ENCODE measurements at regions not wholly inside any gene's neighbourhood (a gene's known extent, or its start where the extent isn't known, plus 50 kb on each side); places are given as distances from the start of the nearest gene placed in this dataset.

DNA sequence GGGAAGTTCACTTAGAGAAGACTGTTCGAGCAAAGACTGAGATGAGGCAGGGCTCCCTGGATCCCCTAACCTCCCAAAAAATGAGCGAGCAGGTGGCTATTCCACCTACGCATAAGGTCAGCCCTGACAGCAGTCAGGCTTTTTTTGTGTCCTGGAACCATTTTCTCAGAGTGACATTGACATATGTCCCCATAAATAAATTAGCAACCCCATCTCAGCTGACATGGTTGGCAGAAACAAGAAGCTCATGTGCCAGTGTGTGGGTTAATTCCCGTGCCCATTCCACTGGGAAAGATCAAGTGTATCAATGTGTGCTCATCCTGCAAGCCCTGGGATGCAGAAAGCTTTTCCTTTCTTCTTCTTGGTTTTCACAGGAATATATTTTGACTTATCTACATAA lies 740.4 kb upstream of the CELF4 start:
- intact Hi-C loops (cut with micrococcal nuclease), result no loop called here
- H3K4me1 Mint-ChIP-seq (ENCODE audit: low read depth), result no peaks in the 10 kb centered on the region
- no peaks in the 10 kb centered on the region for H3K27me3 Mint-ChIP-seq

DNA sequence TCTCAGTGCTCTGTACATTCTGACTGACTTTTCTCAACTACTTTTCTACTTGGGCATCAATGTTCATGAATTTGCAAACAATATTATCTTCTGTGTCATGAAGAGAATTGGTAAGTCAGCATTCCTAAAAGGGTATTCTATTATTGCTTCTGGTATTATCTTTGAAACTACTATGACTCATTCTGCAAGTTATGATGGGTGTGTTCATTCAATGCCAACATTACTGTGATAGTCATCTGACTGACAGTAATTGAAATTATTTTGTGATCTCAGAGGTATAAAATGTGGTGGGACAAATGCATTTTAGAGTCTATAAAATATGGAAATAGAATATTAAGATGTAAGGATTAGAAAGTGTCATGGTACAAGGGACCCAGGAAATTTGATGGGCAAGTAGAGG lies 736.0 kb upstream of the CELF4 start:
- Mint-ChIP-seq H3K27me3 (no peaks in the 10 kb centered on the region), H3K4me3 (no peak overlapping the region), H3K4me1 (ENCODE audit: low read depth) (no peaks in the 10 kb centered on the region), H3K27ac (no peak overlapping the region), H3K36me3 (ENCODE audit: low read depth) (no peaks in the 10 kb centered on the region), H3K9me3 (peaks cover 25% of the 10 kb centered on the region)
- intact Hi-C loops (cut with micrococcal nuclease), result no loop called here

More for the DNA sequence above, 740.4 kb upstream of the CELF4 start:
- Mint-ChIP-seq H3K36me3 (ENCODE audit: low read depth) (no peaks in the 10 kb centered on the region), H3K4me3 (no peak overlapping the region), H3K9me3 (peaks cover 34% of the 10 kb centered on the region), H3K27ac (no peak overlapping the region)

DNA sequence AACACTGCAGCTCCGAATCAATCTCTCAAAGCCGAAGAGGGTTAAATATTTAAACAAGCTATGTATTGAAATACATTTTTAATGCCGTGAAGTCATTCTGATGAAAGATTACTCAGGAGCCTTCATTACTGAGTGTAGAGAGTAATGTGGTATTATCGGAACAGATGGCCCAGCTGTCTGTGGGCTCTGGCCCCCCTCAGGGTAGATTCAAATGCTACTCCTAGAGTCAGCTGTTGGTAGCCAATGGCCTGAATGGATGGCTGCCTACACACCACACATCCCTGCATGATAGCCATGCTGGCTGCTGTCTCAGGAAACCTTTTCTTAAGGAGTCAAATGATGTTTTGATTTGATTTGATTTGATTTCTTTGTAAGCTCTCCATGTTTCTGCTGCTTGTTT lies 732.3 kb upstream of the CELF4 start:
- Mint-ChIP-seq H3K4me1 (ENCODE audit: low read depth) (no peaks in the 10 kb centered on the region), H3K27ac (no peak overlapping the region), H3K9me3 (peaks cover 33% of the 10 kb centered on the region), H3K4me3 (no peak overlapping the region), H3K27me3 (no peaks in the 10 kb centered on the region), H3K36me3 (ENCODE audit: low read depth) (no peaks in the 10 kb centered on the region)
- intact Hi-C loops (cut with micrococcal nuclease), result no loop called here

DNA sequence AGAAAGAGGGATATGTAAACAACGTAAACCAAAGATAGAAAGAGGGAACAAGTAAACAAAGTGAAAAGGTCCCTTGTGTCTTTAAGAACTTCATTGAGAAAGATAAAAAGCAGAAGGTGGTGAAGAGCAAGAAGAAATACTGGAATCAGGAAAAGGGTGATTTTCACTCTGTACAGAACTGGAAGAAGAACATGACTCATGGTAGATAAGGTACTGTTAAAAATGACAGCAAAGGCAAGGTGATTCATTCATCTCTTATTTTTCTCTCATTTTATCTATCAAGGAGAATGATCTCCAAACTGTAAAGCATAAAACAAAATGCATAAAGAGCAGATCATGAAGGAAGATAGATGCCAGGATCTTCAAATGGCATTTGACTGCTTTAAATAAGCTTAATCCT lies 724.6 kb upstream of the CELF4 start:
- intact Hi-C loops (cut with micrococcal nuclease), result no loop called here
- no peaks in the 10 kb centered on the region for H3K4me1 Mint-ChIP-seq (ENCODE audit: low read depth)
- H3K9me3 Mint-ChIP-seq, result peaks cover 32% of the 10 kb centered on the region
- H3K27ac Mint-ChIP-seq, result no peak overlapping the region
- H3K27me3 Mint-ChIP-seq, result no peaks in the 10 kb centered on the region
- no peaks in the 10 kb centered on the region for H3K36me3 Mint-ChIP-seq (ENCODE audit: low read depth)
- no peak overlapping the region for H3K4me3 Mint-ChIP-seq

DNA sequence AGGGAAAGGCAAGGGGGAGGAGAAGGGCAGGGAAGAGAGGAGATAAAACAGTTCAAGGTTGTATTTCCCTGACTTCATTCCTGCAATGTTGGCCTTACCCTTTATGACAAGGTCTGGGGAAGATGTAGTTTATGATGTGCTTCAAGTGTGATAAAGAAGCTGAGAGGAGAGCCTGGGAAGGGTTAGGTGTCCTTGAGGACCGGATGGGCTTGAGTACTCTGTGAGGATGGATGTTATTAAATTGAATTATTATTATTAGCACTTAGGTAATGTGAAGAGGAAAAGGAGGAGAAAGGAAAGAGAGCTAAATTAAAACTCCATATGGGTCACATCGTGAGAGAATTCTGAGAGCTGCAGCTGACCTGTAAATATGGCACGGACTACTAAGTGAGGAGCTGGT lies 719.4 kb upstream of the CELF4 start:
- intact Hi-C loops (cut with micrococcal nuclease), result no loop called here
- Mint-ChIP-seq H3K27me3 (no peaks in the 10 kb centered on the region), H3K27ac (no peak overlapping the region)

DNA sequence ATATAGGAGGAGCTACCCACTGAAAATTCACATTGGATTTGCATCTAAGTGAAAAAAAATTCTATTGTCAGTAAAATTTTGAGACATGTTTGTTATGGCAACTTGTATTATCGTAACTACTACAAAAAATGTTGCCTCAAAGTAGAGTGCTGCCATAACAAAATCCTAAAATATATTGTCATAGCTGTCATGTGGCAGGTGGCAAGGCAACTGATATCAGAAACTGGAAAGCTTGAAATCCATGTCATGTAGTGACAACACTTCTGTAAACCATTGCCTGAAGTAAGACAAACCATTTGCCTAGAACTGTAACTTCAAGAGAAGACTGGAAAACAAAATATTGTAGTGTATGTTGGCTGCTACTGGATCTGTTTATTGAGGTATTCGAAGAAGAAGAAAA lies 697.5 kb upstream of the CELF4 start:
- Mint-ChIP-seq H3K9me3 (peaks cover 18% of the 10 kb centered on the region), H3K27me3 (no peaks in the 10 kb centered on the region), H3K27ac (no peak overlapping the region), H3K4me1 (ENCODE audit: low read depth) (no peaks in the 10 kb centered on the region), H3K36me3 (ENCODE audit: low read depth) (no peaks in the 10 kb centered on the region), H3K4me3 (no peak overlapping the region)
- intact Hi-C loops (cut with micrococcal nuclease), result no loop called here

More for the DNA sequence above, 719.4 kb upstream of the CELF4 start:
- no peaks in the 10 kb centered on the region for H3K36me3 Mint-ChIP-seq (ENCODE audit: low read depth)
- H3K4me1 Mint-ChIP-seq (ENCODE audit: low read depth), result no peaks in the 10 kb centered on the region
- no peak overlapping the region for H3K4me3 Mint-ChIP-seq
- H3K9me3 Mint-ChIP-seq, result peaks cover 41% of the 10 kb centered on the region

DNA sequence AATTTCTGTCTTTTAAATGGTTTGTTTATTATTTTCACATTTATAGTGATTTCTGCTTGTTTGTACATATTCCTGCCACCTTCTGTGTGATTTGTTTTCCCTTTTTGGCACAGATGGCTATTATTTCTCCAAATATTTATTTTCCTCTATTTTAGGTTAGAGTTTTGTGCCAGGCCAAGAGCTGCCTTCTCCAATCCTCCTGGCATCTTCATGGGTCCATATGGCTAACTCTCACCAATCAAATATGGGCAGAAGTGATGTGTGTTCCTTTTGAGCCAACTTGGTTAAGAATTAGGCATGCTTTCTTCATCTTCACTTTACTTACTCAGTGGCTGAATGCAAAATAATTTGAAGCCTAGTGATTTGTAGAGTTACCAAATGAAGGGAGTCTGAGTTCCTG lies 697.1 kb upstream of the CELF4 start:
- intact Hi-C loops (cut with micrococcal nuclease), result no loop called here
- Mint-ChIP-seq H3K4me3 (no peak overlapping the region), H3K9me3 (peaks cover 14% of the 10 kb centered on the region)

DNA sequence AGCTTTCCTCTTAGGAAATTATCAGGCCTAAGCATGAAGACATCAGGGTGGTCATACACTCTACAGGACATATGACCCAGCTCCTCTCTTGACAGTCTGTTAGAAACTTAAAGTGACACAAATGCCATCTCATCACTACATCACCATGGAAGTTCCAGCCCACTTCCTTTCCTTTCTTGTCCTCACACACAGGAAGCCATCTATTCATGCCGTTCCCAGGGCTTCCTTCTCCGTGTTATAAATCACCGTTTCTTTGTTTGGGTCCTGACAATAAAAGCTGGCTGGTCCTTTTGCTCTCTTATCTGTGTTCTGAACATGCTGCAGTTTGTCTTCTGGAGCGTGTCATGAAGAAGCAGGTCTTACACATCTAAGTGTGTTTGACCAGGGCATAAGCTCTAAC lies 692.1 kb upstream of the CELF4 start:
- no peaks in the 10 kb centered on the region for H3K36me3 Mint-ChIP-seq (ENCODE audit: low read depth)
- no peaks in the 10 kb centered on the region for H3K4me1 Mint-ChIP-seq (ENCODE audit: low read depth)
- no peaks in the 10 kb centered on the region for H3K9me3 Mint-ChIP-seq
- H3K4me3 Mint-ChIP-seq, result no peak overlapping the region
- H3K27ac Mint-ChIP-seq, result no peak overlapping the region
- H3K27me3 Mint-ChIP-seq, result no peaks in the 10 kb centered on the region
- intact Hi-C loops (cut with micrococcal nuclease), result no loop called here

More for the DNA sequence above, 697.1 kb upstream of the CELF4 start:
- Mint-ChIP-seq H3K27ac (no peak overlapping the region), H3K4me1 (ENCODE audit: low read depth) (no peaks in the 10 kb centered on the region), H3K36me3 (ENCODE audit: low read depth) (no peaks in the 10 kb centered on the region), H3K27me3 (no peaks in the 10 kb centered on the region)

DNA sequence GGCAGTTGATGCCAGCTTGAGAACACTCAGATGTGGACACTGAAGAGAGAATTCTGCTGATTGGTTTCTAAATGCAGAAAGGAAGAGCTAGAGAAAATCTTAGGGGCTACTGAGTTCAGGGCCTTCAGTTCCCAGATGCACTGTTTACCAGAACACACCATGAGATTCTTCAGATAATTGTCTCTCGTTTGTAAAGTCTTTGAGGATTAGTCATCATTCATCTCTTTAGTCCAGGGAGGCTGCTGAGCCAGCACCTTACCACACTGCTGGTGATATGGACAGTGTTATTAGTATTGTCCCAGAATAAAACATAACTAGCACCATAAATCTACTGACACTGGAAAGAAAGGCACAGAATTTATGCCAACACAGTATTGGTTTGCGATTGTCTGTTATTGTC lies 690.8 kb upstream of the CELF4 start:
- Mint-ChIP-seq H3K9me3 (no peaks in the 10 kb centered on the region), H3K36me3 (ENCODE audit: low read depth) (no peaks in the 10 kb centered on the region), H3K4me1 (ENCODE audit: low read depth) (no peaks in the 10 kb centered on the region), H3K4me3 (no peak overlapping the region), H3K27ac (no peak overlapping the region), H3K27me3 (no peaks in the 10 kb centered on the region)
- intact Hi-C loops (cut with micrococcal nuclease), result no loop called here

DNA sequence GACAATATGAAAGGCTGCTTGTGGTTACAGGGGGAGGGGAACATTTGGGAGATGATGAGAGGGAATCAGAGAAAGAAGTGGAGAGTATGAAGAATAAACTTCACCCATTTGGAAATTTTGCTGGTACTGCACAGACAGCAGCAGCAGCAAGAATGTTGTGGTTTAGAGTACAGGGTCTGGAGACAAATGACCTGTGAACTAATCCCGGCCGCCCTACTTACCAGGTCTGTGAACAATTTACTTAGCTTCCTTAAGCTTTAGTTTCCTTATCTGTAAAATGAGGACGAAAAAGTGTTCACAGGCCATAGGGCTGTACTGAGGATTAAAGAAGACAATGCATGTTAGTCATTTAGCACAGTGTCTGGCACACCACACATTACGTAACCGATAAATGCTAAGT lies 685.4 kb upstream of the CELF4 start:
- no peak overlapping the region for H3K4me3 Mint-ChIP-seq
- no peaks in the 10 kb centered on the region for H3K36me3 Mint-ChIP-seq (ENCODE audit: low read depth)
- peaks cover 7% of the 10 kb centered on the region for H3K9me3 Mint-ChIP-seq
- no peaks in the 10 kb centered on the region for H3K27me3 Mint-ChIP-seq
- no peaks in the 10 kb centered on the region for H3K4me1 Mint-ChIP-seq (ENCODE audit: low read depth)
- intact Hi-C loops (cut with micrococcal nuclease), result no loop called here
- no peak overlapping the region for H3K27ac Mint-ChIP-seq

DNA sequence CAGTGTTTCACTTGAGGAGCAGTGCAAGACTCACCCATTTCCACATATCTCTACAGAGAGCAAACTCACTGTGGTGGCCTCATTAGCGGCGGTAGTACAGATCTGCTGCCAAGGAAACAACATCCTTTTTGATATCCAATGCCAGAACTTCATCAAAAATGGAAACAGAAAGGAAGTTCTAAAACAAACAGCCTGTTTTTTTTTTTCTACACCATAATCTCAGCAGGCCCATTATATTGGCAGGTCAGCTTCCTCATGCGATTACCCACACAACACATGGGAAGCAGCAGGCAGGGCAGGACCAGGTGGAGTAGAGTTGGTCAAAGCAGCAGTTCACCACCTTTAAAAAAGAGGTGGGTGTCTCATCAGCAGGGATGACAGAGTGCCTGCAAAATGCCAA lies 678.9 kb upstream of the CELF4 start:
- no peaks in the 10 kb centered on the region for H3K4me1 Mint-ChIP-seq (ENCODE audit: low read depth)
- H3K36me3 Mint-ChIP-seq (ENCODE audit: low read depth), result no peaks in the 10 kb centered on the region
- H3K27me3 Mint-ChIP-seq, result no peaks in the 10 kb centered on the region
- intact Hi-C loops (cut with micrococcal nuclease), result no loop called here
- peaks cover 18% of the 10 kb centered on the region for H3K9me3 Mint-ChIP-seq
- no peak overlapping the region for H3K4me3 Mint-ChIP-seq
- H3K27ac Mint-ChIP-seq, result no peak overlapping the region

DNA sequence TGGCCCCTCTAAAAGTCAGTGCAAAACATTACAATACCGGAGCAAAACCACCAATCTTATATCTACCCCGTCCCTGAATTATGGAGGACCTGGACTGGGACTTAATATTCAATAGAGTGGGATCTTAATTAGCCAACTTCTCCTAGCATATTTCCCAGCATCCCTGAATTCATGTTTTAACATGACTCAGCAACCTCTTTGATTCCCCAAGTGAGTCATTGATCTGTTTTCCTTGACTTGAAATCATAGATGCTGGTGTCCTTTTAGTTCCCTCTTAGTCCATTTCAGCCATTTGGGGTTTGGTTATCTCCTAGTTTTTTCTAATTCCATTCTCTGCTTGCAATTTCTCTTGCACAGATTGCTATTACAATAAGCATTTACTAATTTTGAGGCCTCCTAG lies 677.7 kb upstream of the CELF4 start:
- no peaks in the 10 kb centered on the region for H3K36me3 Mint-ChIP-seq (ENCODE audit: low read depth)
- H3K27ac Mint-ChIP-seq, result no peak overlapping the region
- no peaks in the 10 kb centered on the region for H3K27me3 Mint-ChIP-seq
- H3K9me3 Mint-ChIP-seq, result peaks cover 18% of the 10 kb centered on the region
- intact Hi-C loops (cut with micrococcal nuclease), result no loop called here
- no peaks in the 10 kb centered on the region for H3K4me1 Mint-ChIP-seq (ENCODE audit: low read depth)
- no peak overlapping the region for H3K4me3 Mint-ChIP-seq

DNA sequence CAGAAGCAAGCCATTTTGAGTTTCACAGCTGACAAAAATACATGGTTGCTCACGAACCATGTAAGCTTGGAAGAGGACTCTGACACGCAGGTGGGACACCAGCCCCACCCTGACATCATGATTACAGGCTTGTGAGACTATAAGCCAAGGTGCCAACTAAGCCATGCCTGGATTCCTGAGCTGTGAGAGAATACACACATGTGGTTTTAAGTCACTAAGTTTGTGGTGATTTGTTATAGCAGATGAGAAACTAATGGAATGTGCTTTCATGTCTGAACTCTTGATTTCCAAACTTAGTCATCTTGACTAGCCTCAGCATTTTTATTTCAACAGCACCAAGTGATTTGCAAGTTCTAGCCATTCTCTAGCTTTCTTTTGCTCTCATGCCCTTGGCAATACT lies 676.1 kb upstream of the CELF4 start:
- intact Hi-C loops (cut with micrococcal nuclease), result no loop called here
- peaks cover 18% of the 10 kb centered on the region for H3K9me3 Mint-ChIP-seq
- no peaks in the 10 kb centered on the region for H3K4me1 Mint-ChIP-seq (ENCODE audit: low read depth)
- H3K36me3 Mint-ChIP-seq (ENCODE audit: low read depth), result no peaks in the 10 kb centered on the region
- no peak overlapping the region for H3K27ac Mint-ChIP-seq
- H3K27me3 Mint-ChIP-seq, result no peaks in the 10 kb centered on the region
- H3K4me3 Mint-ChIP-seq, result no peak overlapping the region

DNA sequence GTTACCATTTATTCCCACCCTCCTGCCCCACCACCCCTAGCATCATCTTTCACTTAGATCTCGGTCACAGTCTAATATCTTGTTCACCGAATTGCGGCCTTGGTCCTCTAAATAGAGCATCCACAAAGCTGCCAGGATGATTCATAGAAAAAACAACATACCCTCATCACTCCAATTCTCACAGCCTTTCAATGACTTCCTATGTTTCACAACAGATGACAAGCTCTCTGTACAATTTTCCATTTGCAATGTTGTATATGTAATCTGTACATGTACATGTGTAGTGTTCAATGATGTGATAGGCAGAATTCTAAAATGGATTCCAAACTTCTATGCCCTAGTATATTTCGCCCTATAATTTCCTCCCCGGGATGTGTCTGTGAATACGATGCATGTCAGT lies 675.6 kb upstream of the CELF4 start:
- Mint-ChIP-seq H3K4me3 (no peak overlapping the region), H3K4me1 (ENCODE audit: low read depth) (no peaks in the 10 kb centered on the region), H3K27ac (no peak overlapping the region), H3K36me3 (ENCODE audit: low read depth) (no peaks in the 10 kb centered on the region), H3K27me3 (no peaks in the 10 kb centered on the region), H3K9me3 (peaks cover 13% of the 10 kb centered on the region)
- intact Hi-C loops (cut with micrococcal nuclease), result no loop called here

DNA sequence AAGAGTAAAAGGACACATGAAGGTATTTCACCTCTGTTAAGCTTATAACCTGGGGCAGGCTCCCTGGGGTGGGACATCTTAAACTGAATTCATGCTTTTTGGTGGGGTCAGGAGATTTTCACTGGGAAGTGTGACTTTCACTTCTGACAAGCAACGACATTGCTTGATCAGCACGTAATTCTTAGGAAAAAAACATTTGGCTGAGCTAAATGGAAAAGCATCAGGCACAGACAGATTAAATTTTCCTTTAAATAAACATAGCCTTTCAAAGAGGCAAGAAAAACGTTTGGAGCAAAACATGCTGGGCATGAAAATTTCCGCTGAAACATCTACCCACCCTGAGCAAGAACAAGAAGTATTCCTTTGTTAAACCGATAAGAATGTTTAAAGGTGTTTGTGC lies 674.0 kb upstream of the CELF4 start:
- Mint-ChIP-seq H3K27ac (no peak overlapping the region), H3K4me1 (ENCODE audit: low read depth) (no peaks in the 10 kb centered on the region), H3K4me3 (no peak overlapping the region), H3K9me3 (peaks cover 9% of the 10 kb centered on the region), H3K27me3 (no peaks in the 10 kb centered on the region), H3K36me3 (ENCODE audit: low read depth) (no peaks in the 10 kb centered on the region)
- intact Hi-C loops (cut with micrococcal nuclease), result no loop called here

DNA sequence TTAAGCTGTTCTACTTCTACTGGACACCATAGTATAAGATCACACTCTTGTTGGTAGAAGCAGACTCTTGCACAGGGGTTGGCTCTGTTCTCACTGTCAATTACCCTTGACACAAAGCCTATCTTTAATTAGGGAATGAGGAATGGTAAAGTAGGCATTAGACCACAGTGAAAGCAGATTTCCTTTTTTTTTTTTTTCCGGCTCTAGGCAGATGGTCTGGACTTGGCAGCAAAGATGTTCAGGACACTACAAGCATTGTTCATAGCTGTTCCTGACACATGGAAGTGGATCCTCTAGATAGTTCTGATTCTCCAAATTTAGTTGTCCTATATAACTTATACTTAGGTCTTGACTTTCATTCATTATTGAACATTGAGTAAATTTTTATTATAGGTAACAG lies 672.2 kb upstream of the CELF4 start:
- Mint-ChIP-seq H3K36me3 (ENCODE audit: low read depth) (no peaks in the 10 kb centered on the region), H3K9me3 (peaks cover 9% of the 10 kb centered on the region), H3K4me3 (no peak overlapping the region), H3K4me1 (ENCODE audit: low read depth) (no peaks in the 10 kb centered on the region), H3K27me3 (no peaks in the 10 kb centered on the region), H3K27ac (no peak overlapping the region)
- intact Hi-C loops (cut with micrococcal nuclease), result no loop called here

Measured in dendritic cell treated with granulocyte-macrophage colony-stimulating factor and Interleukin-4, amounts not matched to agents 40 ng/mL and 50 ng/mL, for 4 days (primary cell).